ENCODE measurements at regions not wholly inside any gene's neighbourhood (a gene's known extent, or its start where the extent isn't known, plus 50 kb on each side); places are given as distances from the start of the nearest gene placed in this dataset.

DNA sequence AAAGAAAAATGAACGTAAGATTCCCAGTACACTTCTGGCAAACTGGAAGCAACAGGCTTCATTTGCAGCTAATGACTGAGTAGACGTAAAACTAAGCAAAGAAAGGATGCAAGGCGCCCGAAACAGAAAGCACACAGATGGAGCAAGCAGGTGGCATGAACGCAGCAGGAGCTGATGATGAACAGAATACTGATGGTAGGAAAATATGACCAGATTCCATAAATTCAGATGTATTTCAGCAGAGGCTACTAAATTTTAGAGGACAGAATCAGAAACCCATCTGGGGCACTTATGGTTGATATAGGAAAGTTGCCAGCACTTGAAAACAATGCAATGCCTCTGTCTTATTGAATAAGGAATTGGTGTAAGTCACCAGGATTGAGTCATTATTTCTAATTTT lies 658.7 kb upstream of the LINC00305 start:
- no peak overlapping the region for H3K4me3 ChIP-seq
- TF ChIP-seq EZH2 (IDR thresholded peaks at IDR 0.05; ENCODE audit: insufficient read depth, poor library complexity, severe bottlenecking) (no peak), EZH2phosphoT487 (IDR thresholded peaks at IDR 0.05; ENCODE audit: insufficient read depth, low read depth) (no peak)
- DNase-seq: no peak
- 12 to 13% methylated on average over 5 of the region's 5 CpGs for WGBS, 2 experiments (ENCODE audit: low coverage in 1 of 2, low lambda C conversion rate in 2 of 2, missing lambda C conversion rate in 2 of 2)
- H3K4me2 ChIP-seq (ENCODE audit: unreplicated experiment): no peak overlapping the region
- H2AFZ ChIP-seq: no peak overlapping the region
- no peaks in the 10 kb centered on the region for H3K27me3 ChIP-seq (replicated peaks; ENCODE audit: insufficient read depth)
- no peaks in the 10 kb centered on the region for H3K9me3 ChIP-seq (ENCODE audit: low read depth)
- in situ Hi-C loops (cut with MboI): no loop called here
- no peaks in the 10 kb centered on the region for H4K20me1 ChIP-seq (ENCODE audit: insufficient read depth)
- H3K4me1 ChIP-seq (ENCODE audit: insufficient read depth): no peaks in the 10 kb centered on the region
- no peaks in the 10 kb centered on the region for H3F3A ChIP-seq (ENCODE audit: insufficient read depth)
- H3K36me3 ChIP-seq (ENCODE audit: low read depth): no peaks in the 10 kb centered on the region
- no peak overlapping the region for H3K27ac ChIP-seq
- no peak overlapping the region for H3K9ac ChIP-seq
- no peaks in the 10 kb centered on the region for H3K9me2 ChIP-seq (ENCODE audit: insufficient read depth)
- no peaks in the 10 kb centered on the region for H3K79me2 ChIP-seq (ENCODE audit: insufficient read depth)

DNA sequence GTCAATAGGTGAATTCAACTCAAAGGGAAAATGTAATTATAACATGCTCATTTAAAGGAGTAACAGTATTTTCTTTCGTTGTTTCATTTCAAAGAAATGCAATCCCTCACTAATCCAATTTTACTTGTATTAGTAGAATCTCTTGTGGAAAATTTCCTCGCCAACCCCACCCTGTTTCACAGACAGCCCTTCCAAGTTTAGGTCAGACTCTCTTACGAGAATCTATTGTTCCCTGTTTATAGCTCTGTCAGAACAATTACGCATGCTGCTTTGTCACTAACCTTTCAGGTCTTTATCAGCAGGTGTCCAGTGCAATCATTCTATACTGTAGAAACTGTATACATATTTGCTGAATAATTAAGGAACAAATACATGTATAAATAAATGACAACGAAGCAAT lies 657.8 kb upstream of the LINC00305 start:
- Histone ChIP-seq H3K27ac (no peak overlapping the region), H3K79me2 (ENCODE audit: insufficient read depth) (no peaks in the 10 kb centered on the region), H3K4me2 (ENCODE audit: unreplicated experiment) (no peak overlapping the region), H3K36me3 (ENCODE audit: low read depth) (no peaks in the 10 kb centered on the region), H3K4me1 (ENCODE audit: insufficient read depth) (no peaks in the 10 kb centered on the region), H3F3A (ENCODE audit: insufficient read depth) (no peaks in the 10 kb centered on the region), H4K20me1 (ENCODE audit: insufficient read depth) (no peaks in the 10 kb centered on the region), H3K9ac (no peak overlapping the region), H3K4me3 (no peak overlapping the region), H3K9me3 (ENCODE audit: low read depth) (no peaks in the 10 kb centered on the region), H3K27me3 (replicated peaks; ENCODE audit: insufficient read depth) (no peaks in the 10 kb centered on the region), H2AFZ (no peak overlapping the region), H3K9me2 (ENCODE audit: insufficient read depth) (no peaks in the 10 kb centered on the region)
- no peak for DNase-seq
- no peak for TF ChIP-seq EZH2phosphoT487 (IDR thresholded peaks at IDR 0.05; ENCODE audit: insufficient read depth, low read depth)
- TF ChIP-seq EZH2 (IDR thresholded peaks at IDR 0.05; ENCODE audit: insufficient read depth, poor library complexity, severe bottlenecking): no peak
- 5 to 8% methylated on average over 5 of the region's 5 CpGs for WGBS, 2 experiments (ENCODE audit: low coverage in 1 of 2, low lambda C conversion rate in 2 of 2, missing lambda C conversion rate in 2 of 2)
- in situ Hi-C loops (cut with MboI): no loop called here

DNA sequence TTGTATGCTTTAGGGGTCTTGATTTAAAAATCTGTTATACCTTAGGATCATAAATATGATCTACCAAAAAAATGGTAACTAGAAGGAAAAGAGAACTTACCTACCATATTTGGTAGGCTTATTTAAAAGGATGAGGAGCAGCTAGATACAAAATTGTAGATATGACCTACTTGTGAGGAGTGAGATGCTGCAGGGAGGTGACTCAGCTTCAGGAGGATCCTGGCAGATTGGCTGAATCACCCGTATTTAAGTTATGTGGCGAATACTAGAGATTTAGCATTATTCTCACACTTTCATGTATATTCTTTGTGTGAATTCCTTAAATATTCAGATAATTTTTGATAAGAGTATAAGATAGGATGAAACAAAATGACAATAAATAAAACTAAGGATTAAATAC lies 657.3 kb upstream of the LINC00305 start:
- TF ChIP-seq EZH2phosphoT487 (IDR thresholded peaks at IDR 0.05; ENCODE audit: insufficient read depth, low read depth) (no peak), EZH2 (IDR thresholded peaks at IDR 0.05; ENCODE audit: insufficient read depth, poor library complexity, severe bottlenecking) (no peak)
- Histone ChIP-seq H3K9me2 (ENCODE audit: insufficient read depth) (no peaks in the 10 kb centered on the region), H3K79me2 (ENCODE audit: insufficient read depth) (no peaks in the 10 kb centered on the region), H2AFZ (no peak overlapping the region), H3K4me2 (ENCODE audit: unreplicated experiment) (no peak overlapping the region), H3K36me3 (ENCODE audit: low read depth) (no peaks in the 10 kb centered on the region), H3K4me1 (ENCODE audit: insufficient read depth) (no peaks in the 10 kb centered on the region), H3K9ac (no peak overlapping the region), H3K9me3 (ENCODE audit: low read depth) (no peaks in the 10 kb centered on the region), H3F3A (ENCODE audit: insufficient read depth) (no peaks in the 10 kb centered on the region), H3K4me3 (no peak overlapping the region), H4K20me1 (ENCODE audit: insufficient read depth) (no peaks in the 10 kb centered on the region), H3K27me3 (replicated peaks; ENCODE audit: insufficient read depth) (no peaks in the 10 kb centered on the region), H3K27ac (no peak overlapping the region)
- in situ Hi-C loops (cut with MboI): no loop called here
- no peak for DNase-seq
- WGBS, 2 experiments (ENCODE audit: low coverage in 1 of 2, low lambda C conversion rate in 2 of 2, missing lambda C conversion rate in 2 of 2): 22 to 24% methylated on average over 2 of the region's 2 CpGs

DNA sequence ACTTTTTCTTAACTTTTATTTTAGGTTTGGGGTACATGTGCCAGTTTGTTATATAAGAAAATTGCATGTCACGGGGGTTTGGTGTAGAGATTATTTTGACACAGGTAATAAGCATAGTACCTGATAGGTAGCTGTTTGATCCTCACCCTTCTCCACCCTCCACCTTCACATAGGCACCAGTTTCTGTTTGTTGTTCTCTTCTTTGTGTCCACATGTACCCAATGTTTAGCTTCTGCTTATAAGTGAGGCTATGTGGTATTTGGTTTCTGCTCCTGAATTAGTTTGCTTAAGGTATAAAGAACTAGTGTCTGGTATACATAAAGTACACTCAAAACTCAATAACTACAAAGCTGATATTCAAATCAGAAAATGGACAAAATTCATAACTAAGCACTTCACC lies 654.6 kb upstream of the LINC00305 start:
- WGBS, 2 experiments (ENCODE audit: low coverage in 1 of 2, low lambda C conversion rate in 2 of 2, missing lambda C conversion rate in 2 of 2): 3 to 15% methylated on average over 1 of the region's 1 CpG
- in situ Hi-C loops (cut with MboI): no loop called here
- H3K36me3 ChIP-seq (ENCODE audit: low read depth): no peaks in the 10 kb centered on the region
- no peak overlapping the region for H3K4me2 ChIP-seq (ENCODE audit: unreplicated experiment)
- H2AFZ ChIP-seq: no peak overlapping the region
- no peaks in the 10 kb centered on the region for H3K27me3 ChIP-seq (replicated peaks; ENCODE audit: insufficient read depth)
- H3F3A ChIP-seq (ENCODE audit: insufficient read depth): no peaks in the 10 kb centered on the region
- no peak for DNase-seq
- no peaks in the 10 kb centered on the region for H3K9me3 ChIP-seq (ENCODE audit: low read depth)
- no peak overlapping the region for H3K4me3 ChIP-seq
- no peaks in the 10 kb centered on the region for H3K9me2 ChIP-seq (ENCODE audit: insufficient read depth)
- no peaks in the 10 kb centered on the region for H3K79me2 ChIP-seq (ENCODE audit: insufficient read depth)
- H4K20me1 ChIP-seq (ENCODE audit: insufficient read depth): no peaks in the 10 kb centered on the region
- no peak overlapping the region for H3K9ac ChIP-seq
- no peak for TF ChIP-seq EZH2 (IDR thresholded peaks at IDR 0.05; ENCODE audit: insufficient read depth, poor library complexity, severe bottlenecking)
- H3K4me1 ChIP-seq (ENCODE audit: insufficient read depth): no peaks in the 10 kb centered on the region
- H3K27ac ChIP-seq: no peak overlapping the region

DNA sequence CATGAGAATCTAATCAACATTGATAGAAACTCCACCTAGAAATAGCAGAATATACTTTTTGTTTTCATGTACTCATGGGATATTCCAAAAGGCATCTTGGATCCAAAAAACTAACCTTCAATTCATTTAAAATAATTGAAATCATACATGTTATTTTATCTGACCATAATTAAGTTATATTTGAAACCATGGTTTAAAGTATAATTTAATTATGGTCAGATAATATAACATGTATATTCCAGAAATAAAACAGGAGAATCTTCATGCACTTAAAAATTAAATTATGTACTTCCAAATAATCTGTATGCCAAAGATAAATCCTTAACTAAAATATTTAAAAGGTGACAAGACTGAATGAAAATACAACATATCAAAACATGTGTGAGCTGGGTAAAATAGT lies 651.3 kb upstream of the LINC00305 start:
- Histone ChIP-seq H3K79me2 (ENCODE audit: insufficient read depth) (no peaks in the 10 kb centered on the region), H3K4me1 (ENCODE audit: insufficient read depth) (no peaks in the 10 kb centered on the region), H3K9me3 (ENCODE audit: low read depth) (no peaks in the 10 kb centered on the region), H3K9ac (no peak overlapping the region), H3K4me2 (ENCODE audit: unreplicated experiment) (no peak overlapping the region), H3K9me2 (ENCODE audit: insufficient read depth) (no peaks in the 10 kb centered on the region), H3K36me3 (ENCODE audit: low read depth) (no peaks in the 10 kb centered on the region), H3K4me3 (no peak overlapping the region), H3K27me3 (replicated peaks; ENCODE audit: insufficient read depth) (no peaks in the 10 kb centered on the region), H4K20me1 (ENCODE audit: insufficient read depth) (no peaks in the 10 kb centered on the region), H2AFZ (no peak overlapping the region), H3K27ac (no peak overlapping the region), H3F3A (ENCODE audit: insufficient read depth) (no peaks in the 10 kb centered on the region)
- no peak for TF ChIP-seq EZH2phosphoT487 (IDR thresholded peaks at IDR 0.05; ENCODE audit: insufficient read depth, low read depth)
- no peak for TF ChIP-seq EZH2 (IDR thresholded peaks at IDR 0.05; ENCODE audit: insufficient read depth, poor library complexity, severe bottlenecking)
- in situ Hi-C loops (cut with MboI): no loop called here
- no peak for DNase-seq

Measured in GM23248 (cell line).